Lung (tissue), 11 donors: ENCODE measurements at regions not wholly inside any gene's neighbourhood (a gene's known extent, or its start where the extent isn't known, plus 50 kb on each side); places are given as distances from the start of the nearest gene placed in this dataset.

Source experiments
- ATAC-seq: fragments of 200-7000 bp; cut with Tn5 transposase; one replicate; pipeline ENCODE4 v1.9.1; 2020; ENCODE audit warnings: moderate number of reproducible peaks; ENCODE audit not compliant: insufficient read depth, low FRiP score
- DNase-seq, 3 donors: peaks; one replicate each; pipeline ENCODE4 v3.0.0-alpha.2; 2013 to 2017
- H3K27ac ChIP-seq, 2 donors: one replicate each; pipeline ENCODE4 v1.5.1; 2013; ENCODE audit warnings: mild to moderate bottlenecking in 2 of 2, moderate library complexity in 2 of 2, control low read depth in 1 of 2, inconsistent platforms in 1 of 2, low read depth in 1 of 2, low read length in 1 of 2
- H3K27me3 ChIP-seq, 3 donors: one replicate each; pipeline ENCODE4 v1.5.1; 2013; ENCODE audit warnings: low read length in 2 of 3; ENCODE audit not compliant: control insufficient read depth in 3 of 3, insufficient read depth in 3 of 3
- H3K36me3 ChIP-seq, 4 donors: one replicate each; pipeline ENCODE4 v1.5.1; 2013; ENCODE audit warnings: low read length in 4 of 4, mild to moderate bottlenecking in 1 of 4, moderate library complexity in 1 of 4; ENCODE audit not compliant: control insufficient read depth in 4 of 4, insufficient read depth in 4 of 4
- H3K4me1 ChIP-seq, 5 donors: one replicate each; pipeline ENCODE4 v1.5.1; 2013; ENCODE audit warnings: low read length in 5 of 5, mild to moderate bottlenecking in 2 of 5, moderate library complexity in 1 of 5; ENCODE audit not compliant: control insufficient read depth in 5 of 5, insufficient read depth in 5 of 5
- H3K4me3 ChIP-seq: one replicate; pipeline ENCODE4 v1.5.1; 2013; ENCODE audit warnings: mild to moderate bottlenecking, control low read depth, moderate library complexity
- H3K9ac ChIP-seq, 2 donors: one replicate each; pipeline ENCODE4 v1.5.1; 2013; ENCODE audit warnings: low read length in 2 of 2, control low read depth in 1 of 2; ENCODE audit not compliant: insufficient read depth in 1 of 2
- H3K9me3 ChIP-seq, 4 donors: one replicate each; pipeline ENCODE4 v1.5.1; 2013; ENCODE audit warnings: low read length in 3 of 4, mild to moderate bottlenecking in 1 of 4, moderate library complexity in 1 of 4; ENCODE audit not compliant: control insufficient read depth in 4 of 4, insufficient read depth in 3 of 4
- CTCF ChIP-seq: IDR thresholded peaks from 2 replicates; pipeline ENCODE4 v1.5.1; 2012; ENCODE audit warnings: mild to moderate bottlenecking; ENCODE audit errors: control extremely low read depth, extremely low read depth
- WGBS, 2 donors: extraction: QIAGEN DNeasy Blood & Tissue Kit; methylation state at CpG; one replicate each; pipeline ENCODE4 v1.1.7; 2013; 5-methylcytosine and 5-hydroxymethylcytosine counted together
- donor health status: control.
- donor health status: control.
- donor health status: Bipolar disorder and iron deficiency.
- donor health status: healthy.
- donor health status: DM: yes; HTN: yes; CAD: no.

GRCh38 chrX:139052461-139052860 lies 340.9 kb upstream of the FGF13 start:
- no peak overlapping the region for H3K9ac ChIP-seq
- H3K4me3 ChIP-seq, result no peak overlapping the region
- peaks cover 0 to 3% (median 0%) of the 10 kb centered on the region in 3 donors for H3K27me3 ChIP-seq
- no peaks in the 10 kb centered on the region for H3K36me3 ChIP-seq
- TF ChIP-seq CTCF, result no peak
- DNase-seq, result no peak
- no peak for ATAC-seq
- no peaks in the 10 kb centered on the region for H3K4me1 ChIP-seq
- no peak overlapping the region for H3K27ac ChIP-seq
- no peaks in the 10 kb centered on the region for H3K9me3 ChIP-seq
- 62 to 69% methylated on average over 3 of the region's 3 CpGs for WGBS, 2 donors

GRCh38 chrX:139049465-139049864 lies 337.9 kb upstream of the FGF13 start:
- Histone ChIP-seq H3K4me1 (no peaks in the 10 kb centered on the region), H3K9ac (no peak overlapping the region), H3K9me3 (peaks cover 0 to 8% (median 2%) of the 10 kb centered on the region in 4 donors), H3K4me3 (no peak overlapping the region), H3K36me3 (no peaks in the 10 kb centered on the region), H3K27ac (no peak overlapping the region), H3K27me3 (peaks cover 0 to 3% (median 0%) of the 10 kb centered on the region in 3 donors)
- ATAC-seq (no peak), DNase-seq (no peak)
- WGBS, 2 donors, result 72 to 100% methylated on average over 1 of the region's 1 CpG
- no peak for TF ChIP-seq CTCF

- DNase-seq, result no peak
- Histone ChIP-seq H3K4me1 (no peaks in the 10 kb centered on the region), H3K9me3 (peaks cover 0 to 8% (median 2%) of the 10 kb centered on the region in 4 donors), H3K27me3 (no peaks in the 10 kb centered on the region), H3K9ac (no peak overlapping the region), H3K4me3 (no peak overlapping the region), H3K27ac (no peak overlapping the region), H3K36me3 (no peaks in the 10 kb centered on the region)
- TF ChIP-seq CTCF, result no peak
- ATAC-seq, result no peak
- 75 to 99% methylated on average over 5 to 6 of the region's 6 CpGs for WGBS, 2 donors
Observed at GRCh38 chrX:139044680-139045079, 333.2 kb upstream of the FGF13 start.

- TF ChIP-seq CTCF, result no peak
- Histone ChIP-seq H3K4me3 (no peak overlapping the region), H3K4me1 (no peaks in the 10 kb centered on the region), H3K9ac (no peak overlapping the region), H3K36me3 (no peaks in the 10 kb centered on the region), H3K27me3 (no peaks in the 10 kb centered on the region), H3K9me3 (no peaks in the 10 kb centered on the region), H3K27ac (no peak overlapping the region)
- no peak for ATAC-seq
- no peak for DNase-seq
Observed at GRCh38 chrX:139039041-139039440, 327.5 kb upstream of the FGF13 start.
